ENCODE measurements at regions not wholly inside any gene's neighbourhood (a gene's known extent, or its start where the extent isn't known, plus 50 kb on each side); places are given as distances from the start of the nearest gene placed in this dataset.

DNA sequence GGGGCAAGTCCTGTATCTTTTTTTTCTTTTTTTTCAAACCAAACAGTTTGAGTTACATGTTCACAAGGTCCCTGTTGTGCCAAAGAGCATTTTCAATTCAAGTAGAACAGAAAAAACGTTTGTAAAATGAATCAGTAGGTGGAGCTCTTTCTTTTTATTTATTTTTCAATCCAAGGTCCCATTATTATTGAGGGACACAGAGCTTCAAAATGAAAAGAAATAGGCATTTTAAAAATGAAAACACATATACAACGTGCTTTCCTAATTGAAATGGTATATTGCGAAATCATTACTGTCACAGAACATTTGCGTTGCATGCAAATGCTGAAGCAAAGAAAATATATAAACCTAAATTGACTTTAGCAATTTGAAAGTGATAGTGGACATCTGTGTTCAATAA is 711.0 kb downstream of the MECOM start:
- TF ChIP-seq, protein P1, sequence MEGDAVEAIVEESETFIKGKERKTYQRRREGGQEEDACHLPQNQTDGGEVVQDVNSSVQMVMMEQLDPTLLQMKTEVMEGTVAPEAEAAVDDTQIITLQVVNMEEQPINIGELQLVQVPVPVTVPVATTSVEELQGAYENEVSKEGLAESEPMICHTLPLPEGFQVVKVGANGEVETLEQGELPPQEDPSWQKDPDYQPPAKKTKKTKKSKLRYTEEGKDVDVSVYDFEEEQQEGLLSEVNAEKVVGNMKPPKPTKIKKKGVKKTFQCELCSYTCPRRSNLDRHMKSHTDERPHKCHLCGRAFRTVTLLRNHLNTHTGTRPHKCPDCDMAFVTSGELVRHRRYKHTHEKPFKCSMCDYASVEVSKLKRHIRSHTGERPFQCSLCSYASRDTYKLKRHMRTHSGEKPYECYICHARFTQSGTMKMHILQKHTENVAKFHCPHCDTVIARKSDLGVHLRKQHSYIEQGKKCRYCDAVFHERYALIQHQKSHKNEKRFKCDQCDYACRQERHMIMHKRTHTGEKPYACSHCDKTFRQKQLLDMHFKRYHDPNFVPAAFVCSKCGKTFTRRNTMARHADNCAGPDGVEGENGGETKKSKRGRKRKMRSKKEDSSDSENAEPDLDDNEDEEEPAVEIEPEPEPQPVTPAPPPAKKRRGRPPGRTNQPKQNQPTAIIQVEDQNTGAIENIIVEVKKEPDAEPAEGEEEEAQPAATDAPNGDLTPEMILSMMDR (IDR thresholded peaks at IDR 0.05; ENCODE audit: insufficient read depth, low read length), result no peak
- TF ChIP-seq, protein P2, sequence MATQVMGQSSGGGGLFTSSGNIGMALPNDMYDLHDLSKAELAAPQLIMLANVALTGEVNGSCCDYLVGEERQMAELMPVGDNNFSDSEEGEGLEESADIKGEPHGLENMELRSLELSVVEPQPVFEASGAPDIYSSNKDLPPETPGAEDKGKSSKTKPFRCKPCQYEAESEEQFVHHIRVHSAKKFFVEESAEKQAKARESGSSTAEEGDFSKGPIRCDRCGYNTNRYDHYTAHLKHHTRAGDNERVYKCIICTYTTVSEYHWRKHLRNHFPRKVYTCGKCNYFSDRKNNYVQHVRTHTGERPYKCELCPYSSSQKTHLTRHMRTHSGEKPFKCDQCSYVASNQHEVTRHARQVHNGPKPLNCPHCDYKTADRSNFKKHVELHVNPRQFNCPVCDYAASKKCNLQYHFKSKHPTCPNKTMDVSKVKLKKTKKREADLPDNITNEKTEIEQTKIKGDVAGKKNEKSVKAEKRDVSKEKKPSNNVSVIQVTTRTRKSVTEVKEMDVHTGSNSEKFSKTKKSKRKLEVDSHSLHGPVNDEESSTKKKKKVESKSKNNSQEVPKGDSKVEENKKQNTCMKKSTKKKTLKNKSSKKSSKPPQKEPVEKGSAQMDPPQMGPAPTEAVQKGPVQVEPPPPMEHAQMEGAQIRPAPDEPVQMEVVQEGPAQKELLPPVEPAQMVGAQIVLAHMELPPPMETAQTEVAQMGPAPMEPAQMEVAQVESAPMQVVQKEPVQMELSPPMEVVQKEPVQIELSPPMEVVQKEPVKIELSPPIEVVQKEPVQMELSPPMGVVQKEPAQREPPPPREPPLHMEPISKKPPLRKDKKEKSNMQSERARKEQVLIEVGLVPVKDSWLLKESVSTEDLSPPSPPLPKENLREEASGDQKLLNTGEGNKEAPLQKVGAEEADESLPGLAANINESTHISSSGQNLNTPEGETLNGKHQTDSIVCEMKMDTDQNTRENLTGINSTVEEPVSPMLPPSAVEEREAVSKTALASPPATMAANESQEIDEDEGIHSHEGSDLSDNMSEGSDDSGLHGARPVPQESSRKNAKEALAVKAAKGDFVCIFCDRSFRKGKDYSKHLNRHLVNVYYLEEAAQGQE (IDR thresholded peaks at IDR 0.05; ENCODE audit: insufficient replicate concordance, low read depth), result no peak
- TF ChIP-seq GABPA (IDR thresholded peaks at IDR 0.05; ENCODE audit: low read depth), result no peak

All from HL-60 (cell line).